Tibial nerve (tissue), 4 donors: ENCODE measurements at regions not wholly inside any gene's neighbourhood (a gene's known extent, or its start where the extent isn't known, plus 50 kb on each side); places are given as distances from the start of the nearest gene placed in this dataset.
A peak's percentile ranks its signal among the peaks of the same experiment; 100 is the strongest.

Experiments used
- DNase-seq, 2 donors: peaks; one replicate each; pipeline ENCODE4 v3.0.0-alpha.2; 2019; ENCODE audit warnings: low spot score in 2 of 2
- H3K27ac ChIP-seq, 4 donors: fragments of 200-600 bp; sonication (generic) in 3 of 4; one replicate each; pipeline ENCODE4 v1.5.1; 2017 to 2019; ENCODE audit warnings: mild to moderate bottlenecking in 1 of 4
- H3K27me3 ChIP-seq, 2 donors: fragments of 200-600 bp; sonication (generic) in 1 of 2; one replicate each; pipeline versions ENCODE4 v1.5.1 to v1.6.0; 2017 to 2019
- H3K36me3 ChIP-seq, 3 donors: fragments of 200-600 bp; sonication (generic); one replicate each; pipeline ENCODE4 v1.5.1; 2018 to 2019
- H3K4me1 ChIP-seq, 4 donors: fragments of 200-600 bp; sonication (generic) in 3 of 4; one replicate each; pipeline ENCODE4 v1.5.1; 2017 to 2019
- H3K4me3 ChIP-seq, 4 donors: fragments of 200-600 bp; sonication (generic) in 3 of 4; one replicate each; pipeline ENCODE4 v1.5.1; 2017 to 2019; ENCODE audit warnings: mild to moderate bottlenecking in 1 of 4, moderate library complexity in 1 of 4
- H3K9me3 ChIP-seq, 4 donors: fragments of 200-600 bp; sonication (generic) in 3 of 4; one replicate each; pipeline ENCODE4 v1.5.1; 2017 to 2019
- CTCF ChIP-seq, 5 experiments: fragments of 200-600 bp in 3 of 5; fragments of 450-650 bp in 2 of 5; sonication (generic) in 3 of 5; IDR thresholded peaks; one replicate each; pipeline ENCODE4 v1.5.1; 2016 to 2019; ENCODE audit warnings: antibody characterized with exemption in 5 of 5, mild to moderate bottlenecking in 3 of 5, moderate library complexity in 2 of 5
- EP300 ChIP-seq, 2 donors: sonication (generic); formaldehyde crosslinking; IDR thresholded peaks; one replicate each; pipeline ENCODE4 v1.6.1; 2017; ENCODE audit warnings: antibody characterized with exemption in 2 of 2, mild to moderate bottlenecking in 1 of 2
- POLR2A ChIP-seq, 2 donors: fragments of 450-650 bp; IDR thresholded peaks; one replicate each; pipeline ENCODE4 v1.6.1; 2017; ENCODE audit warnings: antibody characterized with exemption in 2 of 2, mild to moderate bottlenecking in 2 of 2, moderate library complexity in 2 of 2
- WGBS, 2 donors: methylation state at CpG; one replicate each; pipeline ENCODE4 v1.1.5; 2018; 5-methylcytosine and 5-hydroxymethylcytosine counted together

GRCh38 chr2:235149736-235150135 lies 197.9 kb downstream of the SH3BP4 start:
- TF ChIP-seq POLR2A (IDR thresholded peaks at IDR 0.05) (no peak), EP300 (IDR thresholded peaks at IDR 0.05) (no peak), CTCF (IDR thresholded peaks at IDR 0.05) (no peak)
- WGBS, 2 donors: 71 to 81% methylated on average over 1 of the region's 1 CpG
- H3K4me1 ChIP-seq: peaks cover 0 to 28% (median 4%) of the 10 kb centered on the region in 4 donors
- no peaks in the 10 kb centered on the region for H3K36me3 ChIP-seq
- H3K4me3 ChIP-seq: no peak overlapping the region
- no peaks in the 10 kb centered on the region for H3K9me3 ChIP-seq
- H3K27me3 ChIP-seq: no peaks in the 10 kb centered on the region
- H3K27ac ChIP-seq: peak overlapping the region in 2 of 4 donors; percentile 30 to 60
- DNase-seq: no peak

GRCh38 chr2:235151152-235151551 lies 199.3 kb downstream of the SH3BP4 start:
- H3K4me3 ChIP-seq: no peak overlapping the region
- H3K27ac ChIP-seq: no peak overlapping the region
- no peaks in the 10 kb centered on the region for H3K36me3 ChIP-seq
- DNase-seq: no peak
- H3K4me1 ChIP-seq: peaks cover 0 to 28% (median 4%) of the 10 kb centered on the region in 4 donors
- no peak for TF ChIP-seq CTCF (IDR thresholded peaks at IDR 0.05)
- no peak for TF ChIP-seq POLR2A (IDR thresholded peaks at IDR 0.05)
- no peak for TF ChIP-seq EP300 (IDR thresholded peaks at IDR 0.05)
- no peaks in the 10 kb centered on the region for H3K9me3 ChIP-seq
- H3K27me3 ChIP-seq: no peaks in the 10 kb centered on the region
- WGBS, 2 donors: 73 to 83% methylated on average over 2 of the region's 2 CpGs

- 96% methylated on average over 5 of the region's 5 CpGs for WGBS, 2 donors
- Histone ChIP-seq H3K36me3 (no peaks in the 10 kb centered on the region), H3K9me3 (no peaks in the 10 kb centered on the region), H3K4me3 (no peak overlapping the region), H3K27me3 (no peaks in the 10 kb centered on the region), H3K4me1 (peaks cover 0 to under 1% (median 0%) of the 10 kb centered on the region in 4 donors), H3K27ac (no peak overlapping the region)
- TF ChIP-seq POLR2A (IDR thresholded peaks at IDR 0.05): no peak
- TF ChIP-seq EP300 (IDR thresholded peaks at IDR 0.05): no peak
- no peak for TF ChIP-seq CTCF (IDR thresholded peaks at IDR 0.05)
- DNase-seq: no peak
These were observed 203.3 kb downstream of the SH3BP4 start for GRCh38 chr2:235155163-235155562.

- Histone ChIP-seq H3K27me3 (no peaks in the 10 kb centered on the region), H3K9me3 (no peaks in the 10 kb centered on the region), H3K27ac (no peak overlapping the region), H3K4me1 (no peaks in the 10 kb centered on the region), H3K36me3 (no peaks in the 10 kb centered on the region), H3K4me3 (no peak overlapping the region)
- TF ChIP-seq EP300 (IDR thresholded peaks at IDR 0.05): no peak
- no peak for TF ChIP-seq POLR2A (IDR thresholded peaks at IDR 0.05)
- no peak for TF ChIP-seq CTCF (IDR thresholded peaks at IDR 0.05)
- WGBS, 2 donors: 93 to 94% methylated on average over 5 of the region's 5 CpGs
- DNase-seq: no peak
These were observed 204.2 kb downstream of the SH3BP4 start for GRCh38 chr2:235156055-235156454.

GRCh38 chr2:235157746-235158482 lies 206.1 kb downstream of the SH3BP4 start:
- Histone ChIP-seq H3K4me1 (no peaks in the 10 kb centered on the region), H3K4me3 (no peak overlapping the region), H3K36me3 (no peaks in the 10 kb centered on the region), H3K27me3 (no peaks in the 10 kb centered on the region), H3K9me3 (no peaks in the 10 kb centered on the region), H3K27ac (no peak overlapping the region)
- WGBS, 2 donors: 88 to 91% methylated on average over 9 of the region's 9 CpGs
- no peak for DNase-seq
- TF ChIP-seq POLR2A (IDR thresholded peaks at IDR 0.05) (no peak), CTCF (IDR thresholded peaks at IDR 0.05) (no peak), EP300 (IDR thresholded peaks at IDR 0.05) (no peak)
